HEK293T (cell line): ENCODE measurements at regions not wholly inside any gene's neighbourhood (a gene's known extent, or its start where the extent isn't known, plus 50 kb on each side); places are given as distances from the start of the nearest gene placed in this dataset.

Experiments
- CTCF ChIA-PET: fragments of 350-600 bp; formaldehyde crosslinking; extraction: SDS; loops from one replicate; lab custom pipeline; 2021; ENCODE audit warnings: antibody characterized with exemption, inconsistent platforms; lab: Yijun Ruan, JAX
- POLR2A ChIA-PET: fragments of 350-600 bp; formaldehyde crosslinking; extraction: SDS; loops from one replicate; lab custom pipeline; 2020; ENCODE audit warnings: antibody characterized with exemption, inconsistent platforms; lab: Yijun Ruan, JAX
- DNase-seq: peaks from one replicate; pipeline ENCODE4 v3.0.0; 2012; ENCODE audit warnings: mixed read lengths; ENCODE audit errors: extremely low spot score
- ARNT ChIP-seq: fragments of 450-650 bp; IDR thresholded peaks from 2 replicates; pipeline ENCODE4 v1.6.1; 2017; ENCODE audit warnings: mild to moderate bottlenecking
- BHLHE40 ChIP-seq: fragments of 450-650 bp; IDR thresholded peaks from 2 replicates; pipeline ENCODE4 v1.6.1; 2016; ENCODE audit warnings: mild to moderate bottlenecking, moderate library complexity, borderline replicate concordance
- CTBP1 ChIP-seq: fragments of 450-650 bp; IDR thresholded peaks from 2 replicates; pipeline ENCODE4 v1.6.1; 2016; ENCODE audit warnings: borderline replicate concordance
- ELF4 ChIP-seq: fragments of 450-650 bp; IDR thresholded peaks from 2 replicates; pipeline ENCODE4 v1.6.1; 2017; ENCODE audit warnings: antibody characterized with exemption
- FOXA1 ChIP-seq: fragments of 450-650 bp; IDR thresholded peaks from 2 replicates; pipeline ENCODE4 v1.6.1; 2016; ENCODE audit warnings: mild to moderate bottlenecking
- FOXK2 ChIP-seq: fragments of 450-650 bp; IDR thresholded peaks from 2 replicates; pipeline ENCODE4 v1.6.1; 2016; ENCODE audit warnings: mild to moderate bottlenecking
- FOXM1 ChIP-seq: fragments of 450-650 bp; IDR thresholded peaks from 2 replicates; pipeline ENCODE4 v1.6.1; 2017; ENCODE audit warnings: mild to moderate bottlenecking, borderline replicate concordance
- HDGF ChIP-seq: fragments of 450-650 bp; IDR thresholded peaks from 2 replicates; pipeline ENCODE4 v1.6.1; 2017; ENCODE audit warnings: antibody characterized with exemption, borderline replicate concordance
- L3MBTL2 ChIP-seq: fragments of 450-650 bp; conservative IDR thresholded peaks from 2 replicates; pipeline ENCODE4 v1.6.1; 2016; ENCODE audit warnings: mild to moderate bottlenecking
- LEF1 ChIP-seq: fragments of 450-650 bp; IDR thresholded peaks from 2 replicates; pipeline ENCODE4 v1.6.1; 2017; ENCODE audit warnings: mild to moderate bottlenecking, borderline replicate concordance
- NFRKB ChIP-seq: fragments of 450-650 bp; IDR thresholded peaks from 2 replicates; pipeline ENCODE4 v1.6.1; 2016; ENCODE audit warnings: mild to moderate bottlenecking, moderate library complexity
- PKNOX1 ChIP-seq: fragments of 450-650 bp; IDR thresholded peaks from 2 replicates; pipeline ENCODE4 v1.6.1; 2016
- SP1 ChIP-seq: fragments of 450-650 bp; IDR thresholded peaks from 2 replicates; pipeline ENCODE4 v1.6.1; 2017
- SUZ12 ChIP-seq: fragments of 450-650 bp; IDR thresholded peaks from 2 replicates; pipeline ENCODE4 v1.6.1; 2016; ENCODE audit warnings: mild to moderate bottlenecking
- TARDBP ChIP-seq: fragments of 450-650 bp; IDR thresholded peaks from 2 replicates; pipeline ENCODE4 v1.6.1; 2016
- ZNF384 ChIP-seq: fragments of 450-650 bp; IDR thresholded peaks from 2 replicates; pipeline ENCODE4 v1.6.1; 2016

DNA sequence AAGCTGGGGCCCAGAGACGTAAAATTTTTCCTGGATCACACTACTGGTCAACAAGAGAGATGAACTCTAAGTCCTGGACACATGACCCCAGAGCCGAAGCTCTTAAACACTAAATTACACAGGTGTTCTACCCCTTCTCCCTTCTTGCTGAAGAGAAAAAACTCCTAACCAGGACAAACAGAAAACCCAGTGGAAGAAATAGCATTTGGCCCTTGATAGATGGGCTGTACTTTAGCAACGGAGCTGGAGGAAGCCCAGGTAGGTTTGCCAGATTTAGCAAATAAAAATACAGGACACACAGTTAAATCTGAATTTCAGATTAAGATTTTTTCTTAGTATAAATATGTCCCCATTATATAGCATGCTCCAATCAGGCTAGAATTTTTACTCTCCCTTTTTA lies 72.7 kb downstream of the DIRAS3 start:
- ChIA-PET CTCF (no interaction called here), POLR2A (no interaction called here)
- no peak for TF ChIP-seq PKNOX1
- no peak for TF ChIP-seq LEF1
- TF ChIP-seq ZNF384: no peak
- TF ChIP-seq TARDBP: no peak
- TF ChIP-seq SP1: no peak
- TF ChIP-seq SUZ12: no peak
- no peak for TF ChIP-seq L3MBTL2
- TF ChIP-seq FOXK2: no peak
- DNase-seq: no peak

DNA sequence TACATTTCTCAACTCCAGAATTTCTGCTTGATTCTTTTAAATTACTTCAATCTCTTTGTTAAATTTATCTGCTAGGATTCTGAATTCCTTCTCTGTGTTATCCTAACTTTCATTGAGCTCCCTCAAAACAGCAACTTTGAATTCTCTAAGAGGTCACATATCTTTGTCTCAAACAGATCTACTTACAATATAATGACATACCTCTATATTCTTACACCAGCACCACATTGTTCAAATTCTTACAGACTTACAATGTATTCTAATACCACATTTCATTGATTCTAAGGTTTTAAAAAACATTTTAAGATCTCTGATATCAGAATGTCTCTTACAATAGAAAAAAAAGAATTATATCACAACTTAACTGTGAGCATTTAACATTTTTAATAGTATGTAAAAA lies 77.4 kb downstream of the DIRAS3 start:
- CTCF ChIA-PET: no interaction called here
- DNase-seq: no peak
- POLR2A ChIA-PET: no interaction called here
- TF ChIP-seq ARNT (no peak), BHLHE40 (no peak), FOXM1 (no peak), HDGF (no peak)

DNA sequence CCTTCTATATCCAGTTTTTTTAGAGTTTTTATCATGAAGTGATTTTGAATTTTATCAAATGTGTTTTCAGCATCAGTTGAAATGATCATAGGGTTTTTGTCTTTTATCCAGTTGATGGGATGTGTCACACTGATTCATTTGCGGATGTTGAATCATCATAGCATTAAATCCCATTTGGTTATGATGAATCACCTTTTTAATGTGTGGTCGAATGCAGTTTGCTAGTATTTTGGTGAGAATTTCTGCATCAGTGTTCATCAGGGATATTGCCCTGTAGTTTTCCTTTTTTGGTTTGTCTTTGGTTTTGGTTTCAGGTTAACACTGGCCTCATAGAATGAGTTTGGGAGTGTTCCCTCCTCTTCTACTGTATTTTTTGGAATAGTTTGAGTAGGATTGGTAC lies 80.3 kb downstream of the DIRAS3 start:
- ChIA-PET CTCF (no interaction called here), POLR2A (no interaction called here)
- TF ChIP-seq SUZ12: no peak
- no peak for TF ChIP-seq FOXK2
- TF ChIP-seq FOXA1: no peak
- no peak for TF ChIP-seq SP1
- no peak for TF ChIP-seq PKNOX1
- TF ChIP-seq TARDBP: no peak
- TF ChIP-seq L3MBTL2: no peak
- no peak for TF ChIP-seq FOXM1
- no peak for TF ChIP-seq ELF4
- no peak for TF ChIP-seq NFRKB
- TF ChIP-seq HDGF: no peak
- no peak for TF ChIP-seq ARNT
- no peak for TF ChIP-seq LEF1
- no peak for TF ChIP-seq BHLHE40
- no peak for TF ChIP-seq ZNF384
- TF ChIP-seq CTBP1: no peak
- no peak for DNase-seq

- TF ChIP-seq CTBP1: no peak
- no peak for TF ChIP-seq L3MBTL2
- TF ChIP-seq FOXA1: no peak
- TF ChIP-seq NFRKB: no peak
- TF ChIP-seq BHLHE40: no peak
- no peak for TF ChIP-seq ARNT
- no peak for TF ChIP-seq TARDBP
- ChIA-PET CTCF (no interaction called here), POLR2A (no interaction called here)
- DNase-seq: no peak
Measured at GRCh38 chr1:67969446-67969845, 81.0 kb downstream of the DIRAS3 start.

DNA sequence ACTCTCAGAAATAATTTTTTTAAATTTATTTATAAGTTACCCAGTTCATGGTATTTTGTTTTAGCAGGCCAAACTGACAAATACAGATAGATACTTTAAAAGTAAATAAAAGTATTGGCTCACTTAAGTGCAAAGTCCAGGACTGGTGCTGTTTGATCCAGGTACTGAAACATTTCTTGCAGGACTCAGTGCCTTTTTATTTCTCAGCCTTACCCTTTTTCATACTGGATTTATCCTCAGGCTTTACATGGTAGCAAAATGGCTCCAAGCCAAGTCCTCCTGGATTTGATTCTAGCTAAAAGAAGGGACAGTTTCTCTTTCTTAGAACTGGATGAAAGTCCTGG lies 83.8 kb downstream of the DIRAS3 start:
- CTCF ChIA-PET: no interaction called here
- TF ChIP-seq NFRKB (no peak), FOXK2 (no peak), BHLHE40 (no peak), SP1 (no peak), SUZ12 (no peak), FOXM1 (no peak), HDGF (no peak), CTBP1 (no peak), ZNF384 (no peak), L3MBTL2 (no peak), PKNOX1 (no peak), ELF4 (no peak), FOXA1 (no peak), TARDBP (no peak), LEF1 (no peak), ARNT (no peak)

GRCh38 chr1:67965995-67966665 lies 84.3 kb downstream of the DIRAS3 start:
- no peak for DNase-seq
- ChIA-PET POLR2A (no interaction called here), CTCF (no interaction called here)
- TF ChIP-seq L3MBTL2: no peak
- no peak for TF ChIP-seq FOXA1
- TF ChIP-seq FOXK2: no peak
- TF ChIP-seq LEF1: no peak
- TF ChIP-seq BHLHE40: no peak

More for the DNA sequence above, 83.8 kb downstream of the DIRAS3 start:
- DNase-seq: no peak
- POLR2A ChIA-PET: no interaction called here

- no peak for DNase-seq
- TF ChIP-seq FOXM1 (no peak), TARDBP (no peak), HDGF (no peak), ZNF384 (no peak), PKNOX1 (no peak), LEF1 (no peak), NFRKB (no peak), BHLHE40 (no peak), SP1 (no peak), ARNT (no peak), FOXK2 (no peak)
- ChIA-PET POLR2A (no interaction called here), CTCF (no interaction called here)
Measured at GRCh38 chr1:67963263-67963662, 87.2 kb downstream of the DIRAS3 start.
